Inflammatory macrophage treated with lipopolysaccharide for 1 hour (primary cell): ENCODE measurements at regions not wholly inside any gene's neighbourhood (a gene's known extent, or its start where the extent isn't known, plus 50 kb on each side); places are given as distances from the start of the nearest gene placed in this dataset.
A peak's percentile ranks its signal among the peaks of the same experiment; 100 is the strongest.
"Not testable (repeated sequence)": the region's sequence is repeated elsewhere in the genome, so short reads cannot be mapped to it uniquely, and the experiment has no call there.

Experiments
- DNase-seq, 2 donors: peaks; one replicate each; pipeline ENCODE4 v3.0.0-alpha.2; 2020 to 2022

DNA sequence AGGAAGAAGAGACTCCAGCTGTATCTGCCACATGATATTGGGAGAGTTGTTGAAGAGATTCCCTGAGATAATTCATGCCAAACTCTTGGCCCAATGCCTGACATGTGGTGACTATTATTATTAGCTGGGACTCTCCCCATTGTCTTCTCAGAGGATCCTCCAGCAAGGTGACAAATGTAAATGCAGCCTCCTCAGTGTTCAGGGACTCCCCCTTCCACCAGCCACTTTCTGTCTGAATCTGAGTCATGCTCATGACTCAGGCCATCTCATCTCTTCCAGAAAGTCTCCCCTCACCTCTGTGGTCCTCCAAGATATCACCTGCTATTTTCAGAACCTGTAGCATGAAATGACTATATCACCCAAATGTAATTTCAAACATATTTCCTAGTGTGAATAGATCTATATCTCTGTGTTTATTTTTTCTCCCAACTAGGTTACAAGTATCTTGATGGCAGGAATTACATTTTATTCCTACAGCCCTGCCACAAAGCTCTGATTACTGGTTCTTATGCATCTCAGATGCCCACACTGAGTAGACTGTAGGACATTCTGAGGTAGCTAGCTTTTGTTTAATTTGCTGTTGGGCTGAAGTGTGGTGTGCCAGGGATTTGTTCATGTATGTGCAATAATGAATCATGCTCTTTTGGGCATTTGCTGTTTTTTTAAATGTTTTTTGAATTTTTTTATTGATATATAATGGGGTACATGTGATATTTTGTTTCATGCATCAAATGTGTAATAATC, 126.6 kb upstream of the IL12B start:
- peak; percentile 68 to 96 for DNase-seq

DNA sequence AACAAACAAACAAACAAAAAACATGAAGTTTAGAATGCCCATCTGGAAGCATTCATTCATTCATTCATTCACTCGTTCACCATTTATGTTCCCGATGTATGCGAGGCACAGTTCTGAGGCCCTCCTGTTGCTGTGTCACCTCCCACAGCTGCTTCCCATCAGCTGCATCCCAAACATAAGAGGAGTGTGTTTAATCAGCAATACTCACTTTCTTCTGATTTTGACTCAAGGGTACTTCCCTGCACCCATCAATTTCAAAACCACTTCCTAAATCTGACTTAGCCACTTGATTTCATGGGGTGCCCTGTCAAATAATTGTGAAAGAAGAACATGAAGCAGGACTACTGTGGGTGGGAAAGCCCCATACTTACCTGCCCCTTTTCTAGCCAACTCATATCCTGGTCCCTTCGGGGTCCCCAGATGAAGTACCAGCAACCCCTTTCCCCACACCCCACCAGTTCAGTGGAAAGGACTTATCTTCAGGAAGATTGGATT, 128.0 kb upstream of the IL12B start:
- peak; percentile 83 to 96 for DNase-seq

DNA sequence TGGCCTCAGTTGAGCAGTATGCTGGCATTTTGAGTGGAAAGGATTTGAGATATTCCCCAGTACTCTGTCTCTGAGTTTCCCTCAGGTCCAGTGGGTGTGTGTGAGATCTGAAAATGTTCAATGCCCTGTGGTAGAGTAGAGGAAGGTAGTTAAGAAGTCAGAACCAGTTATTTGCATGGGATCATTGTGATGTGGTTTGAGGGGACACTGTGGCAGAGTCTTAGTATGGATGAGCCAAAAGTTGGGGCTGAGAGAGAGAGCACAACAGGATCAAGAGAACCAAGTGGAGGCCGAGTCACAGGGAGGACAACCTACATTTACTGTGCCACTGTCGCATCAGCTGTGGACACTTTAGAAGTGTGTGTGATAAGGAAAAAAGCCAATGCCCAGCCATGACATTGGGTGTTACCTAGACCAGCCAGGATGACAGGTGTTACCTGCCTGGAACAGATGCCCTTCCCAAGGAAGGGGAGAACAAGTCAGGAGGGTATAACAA, 128.9 kb upstream of the IL12B start:
- DNase-seq = no peak

DNA sequence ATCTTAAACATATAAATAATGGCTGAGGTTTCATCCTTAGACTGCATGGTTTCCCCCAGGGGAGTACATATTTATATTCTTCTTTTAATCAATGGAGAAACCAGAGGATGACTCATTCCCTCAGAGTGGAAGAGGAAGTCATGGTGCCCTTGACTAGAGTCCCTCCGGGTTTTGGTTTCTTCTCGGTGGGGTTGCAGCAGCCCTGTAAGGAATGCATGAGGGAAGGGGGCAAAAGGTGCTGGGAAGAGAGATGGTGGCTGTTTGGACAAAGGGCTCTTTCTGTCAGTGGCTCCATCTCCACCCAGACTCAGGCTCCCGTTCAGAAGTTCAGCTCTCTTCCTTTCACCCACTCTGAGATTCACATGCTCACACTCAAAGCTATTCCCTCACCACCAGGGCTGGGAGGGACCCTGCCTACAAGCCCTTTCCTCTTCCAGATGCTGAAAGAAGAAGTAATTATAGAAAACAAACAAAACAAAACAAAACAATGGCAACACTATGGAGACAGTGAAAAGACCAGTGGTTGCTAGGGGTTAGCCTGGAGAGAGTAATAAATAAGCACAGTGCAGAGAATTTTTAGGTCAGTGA, 129.8 kb upstream of the IL12B start:
- peak; percentile 81 to 85 for DNase-seq

DNA sequence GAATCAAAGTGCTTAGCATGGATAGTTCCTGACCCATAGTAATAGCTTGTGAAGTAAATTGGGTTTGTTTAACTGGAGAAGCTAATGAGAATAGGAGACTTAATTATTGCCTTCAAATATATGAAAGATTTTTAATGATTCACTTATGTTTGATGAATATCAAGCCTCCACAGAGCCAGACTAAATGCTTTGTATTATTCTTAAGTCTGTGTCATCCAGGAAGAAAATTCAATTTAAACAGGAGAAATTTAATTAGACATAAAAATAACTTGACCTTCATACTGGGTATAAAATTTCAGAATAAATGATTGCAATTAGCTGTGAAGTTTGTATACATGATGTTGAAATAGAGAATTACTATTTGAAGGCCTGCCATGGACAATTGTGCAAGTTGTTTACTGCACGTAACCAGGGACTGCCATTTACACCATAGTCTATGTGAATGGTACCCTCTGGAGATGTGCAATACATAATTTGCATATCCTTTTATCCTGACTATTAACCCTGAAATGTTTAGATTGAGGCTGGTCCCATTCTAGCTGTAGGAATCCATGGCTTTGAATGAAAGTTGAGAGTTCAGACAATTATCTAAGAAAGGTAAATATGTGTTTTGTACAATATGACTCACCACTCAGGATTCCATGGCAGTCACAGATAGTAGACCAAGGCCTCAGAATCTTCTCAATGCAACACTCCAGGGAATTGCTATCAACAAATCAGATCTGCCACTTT, 133.5 kb upstream of the IL12B start:
- no peak for DNase-seq

DNA sequence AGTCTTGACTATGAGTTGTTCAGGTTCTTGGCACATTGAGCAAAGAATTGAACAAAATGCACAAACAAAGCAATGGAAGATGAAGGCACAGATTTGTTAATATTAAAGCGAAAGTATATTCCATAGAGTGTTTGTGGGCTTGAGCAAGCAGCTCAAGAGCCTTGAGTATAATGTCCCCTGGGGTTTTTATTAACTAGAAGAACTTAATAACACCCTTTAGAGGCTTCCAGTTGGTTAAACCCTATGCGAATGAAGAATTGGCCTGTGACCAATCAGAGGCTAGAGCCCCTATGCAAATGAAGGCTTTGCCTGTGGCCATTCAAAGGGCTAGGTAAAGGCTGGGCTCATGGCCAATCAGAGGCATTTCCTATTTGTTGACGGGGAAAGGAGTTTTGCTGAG, 135.3 kb upstream of the IL12B start:
- no peak for DNase-seq

DNA sequence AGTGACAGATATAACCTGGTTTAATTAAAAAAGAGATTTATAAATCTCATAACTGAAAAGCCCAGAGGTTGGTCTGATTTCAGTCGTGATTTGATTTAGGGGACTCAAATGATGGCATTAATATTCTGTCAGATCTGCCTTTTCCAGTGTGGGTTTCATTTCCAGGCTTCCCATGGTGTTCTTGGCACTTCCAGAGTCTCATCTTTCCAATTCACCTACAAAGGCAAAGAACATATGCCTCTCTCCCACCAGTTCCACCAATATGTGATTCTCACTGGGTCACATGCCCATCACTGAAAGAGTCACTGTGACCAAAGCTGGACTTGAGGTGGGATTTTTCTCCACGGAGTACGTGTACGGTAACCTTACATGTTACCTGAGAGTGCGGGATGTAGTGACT, 137.4 kb upstream of the IL12B start:
- DNase-seq = no peak

DNA sequence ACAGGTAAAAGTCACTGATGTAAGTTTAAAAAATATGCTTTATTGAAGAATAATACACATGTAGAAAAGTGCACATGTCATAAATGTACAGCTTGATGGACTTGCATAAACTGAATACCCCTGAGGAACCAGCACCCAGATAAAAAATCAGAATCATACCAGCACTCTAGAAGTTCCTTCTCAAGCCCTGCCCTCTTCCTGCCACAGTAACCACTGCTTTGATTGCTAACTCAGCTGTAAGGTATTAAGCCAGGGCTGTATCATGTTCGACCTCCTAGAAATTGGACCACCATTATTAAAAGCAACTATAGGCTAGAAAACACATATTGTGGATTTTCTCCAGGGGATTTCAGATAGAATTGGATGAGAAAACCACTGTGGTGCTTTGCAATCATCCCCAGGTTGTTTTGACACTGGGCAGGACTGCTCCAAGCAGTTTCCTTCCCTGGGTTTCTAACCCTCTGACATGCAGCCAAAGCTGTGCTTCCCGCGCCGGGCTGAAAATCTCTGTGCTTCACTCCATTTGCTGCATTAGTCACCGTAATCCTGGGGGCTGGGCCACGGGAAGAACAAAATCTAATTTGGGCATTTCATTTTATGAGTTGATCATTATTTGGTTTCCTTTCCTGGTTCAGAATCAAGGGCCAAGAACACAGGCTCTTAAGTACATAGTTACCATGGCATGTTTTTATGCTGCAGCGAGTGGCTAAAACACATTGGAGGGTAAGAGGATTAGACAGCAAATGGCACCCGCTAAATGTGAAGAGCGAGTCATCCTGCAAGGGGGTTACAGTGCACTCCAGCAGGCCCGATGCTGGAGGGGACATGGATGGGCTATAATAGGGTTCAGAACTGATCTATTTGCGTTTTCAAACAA, 139.4 kb upstream of the IL12B start:
- DNase-seq = no peak

DNA sequence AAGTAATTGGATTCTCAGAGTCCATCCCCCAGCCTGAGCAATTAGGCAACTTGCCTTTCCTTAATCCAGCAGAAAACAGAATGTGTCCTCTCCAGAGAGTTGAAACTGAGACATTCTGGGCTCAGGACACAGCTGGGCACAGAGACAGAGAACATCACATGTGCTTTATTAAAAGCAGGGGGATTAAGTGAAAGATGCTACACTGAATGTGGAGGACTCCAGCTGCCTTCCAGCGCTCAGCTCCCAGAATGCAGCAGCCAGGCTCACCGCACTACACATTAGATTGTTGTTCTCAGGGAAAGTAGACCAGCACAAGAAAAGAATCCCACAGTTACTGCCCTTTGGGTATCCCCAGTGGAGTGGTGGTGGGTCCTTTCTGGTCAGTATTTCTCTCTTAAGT, 141.6 kb upstream of the IL12B start:
- DNase-seq = no peak

DNA sequence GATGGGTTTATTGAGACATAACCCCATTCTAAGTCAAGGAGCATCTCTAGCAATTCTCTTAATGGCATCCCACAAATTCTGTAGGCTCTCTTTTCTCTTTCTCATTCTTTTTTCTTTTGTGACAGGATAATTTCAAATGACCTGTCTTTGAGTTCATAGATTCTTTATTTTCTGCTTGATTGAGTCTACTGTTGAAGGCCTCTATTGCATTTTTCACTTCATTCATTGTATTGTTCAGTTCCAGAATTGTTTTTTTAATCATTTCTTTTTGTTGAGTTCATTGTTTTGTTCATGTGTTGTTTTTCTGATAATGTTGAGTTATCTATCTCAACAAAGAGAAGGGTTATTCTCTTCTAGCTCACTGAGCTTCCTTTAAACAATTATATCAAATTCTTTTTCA, 144.7 kb upstream of the IL12B start:
- no peak for DNase-seq

DNA sequence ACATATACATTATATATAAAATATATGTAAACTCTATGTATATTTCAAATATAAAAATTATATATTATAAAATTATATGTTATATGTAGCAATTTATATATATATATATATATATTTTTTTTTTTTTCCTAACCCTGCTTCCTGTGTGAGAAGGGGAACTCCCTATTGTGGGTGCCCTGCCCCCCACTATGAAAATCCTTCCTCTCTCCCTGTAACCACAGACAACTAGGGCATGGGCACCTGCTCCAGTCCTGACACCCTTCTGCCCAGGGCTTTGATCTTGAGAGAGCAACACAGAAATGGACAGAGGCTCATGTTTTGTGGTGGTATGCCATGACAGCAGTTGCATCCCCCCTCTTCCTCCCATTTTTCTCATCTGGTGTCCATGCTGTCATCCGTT, 148.7 kb upstream of the IL12B start:
- DNase-seq = no peak

DNA sequence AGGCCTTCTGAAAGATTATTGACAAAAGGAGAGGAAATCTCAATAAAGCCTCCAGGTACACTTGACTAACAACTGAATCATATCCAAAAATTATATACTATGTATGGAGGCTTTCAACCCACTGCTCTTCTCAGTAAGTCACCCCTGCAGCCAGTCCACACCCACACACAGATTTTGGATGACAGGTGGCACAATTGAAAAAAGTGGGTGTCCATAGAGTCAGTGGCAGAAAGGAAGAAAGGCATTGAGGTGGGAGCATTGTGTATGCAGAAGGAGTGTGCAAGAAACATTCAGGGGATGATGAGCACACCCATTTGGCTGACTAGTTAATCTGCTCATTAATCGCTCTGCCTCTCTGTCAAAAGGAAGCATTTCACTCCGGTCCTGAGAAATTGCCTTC, 150.6 kb upstream of the IL12B start:
- no peak for DNase-seq

DNA sequence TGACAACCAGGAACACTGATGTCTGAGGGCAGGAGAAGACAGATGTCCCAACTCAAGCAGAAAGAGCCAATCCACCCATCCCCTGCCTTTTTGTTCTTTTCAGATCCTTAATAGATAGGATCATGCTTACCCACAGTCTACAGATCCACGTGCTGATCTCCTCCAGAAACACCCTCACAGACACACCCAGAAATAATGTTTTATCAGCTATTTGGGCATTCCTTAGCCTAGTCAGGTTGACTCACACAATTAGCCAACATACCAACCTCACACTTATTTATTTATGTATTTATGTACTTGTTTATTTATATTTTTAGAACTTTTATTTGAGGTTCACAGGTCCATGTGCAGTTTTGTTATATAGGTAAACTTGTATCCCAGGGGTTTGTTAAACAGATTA, 151.5 kb upstream of the IL12B start:
- DNase-seq = no peak

DNA sequence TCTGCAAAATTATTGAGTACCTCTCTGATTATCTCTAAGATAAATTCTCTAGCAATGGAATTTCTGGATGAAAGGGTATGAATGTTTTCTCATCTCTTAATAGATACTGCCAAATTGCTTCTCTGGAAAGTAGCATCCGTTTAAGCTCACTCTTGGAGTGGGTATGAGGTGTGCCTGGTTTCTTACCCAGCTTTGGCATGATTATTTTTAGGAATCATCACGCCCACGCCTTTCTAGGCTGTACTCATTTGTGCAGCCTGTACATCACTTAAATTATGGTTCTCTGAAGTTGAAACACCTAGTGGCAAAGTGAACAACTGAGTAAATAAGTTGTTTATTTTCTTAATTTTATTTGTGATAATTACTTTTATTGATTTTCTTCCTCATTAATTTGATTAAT, 156.5 kb upstream of the IL12B start:
- DNase-seq = no peak

DNA sequence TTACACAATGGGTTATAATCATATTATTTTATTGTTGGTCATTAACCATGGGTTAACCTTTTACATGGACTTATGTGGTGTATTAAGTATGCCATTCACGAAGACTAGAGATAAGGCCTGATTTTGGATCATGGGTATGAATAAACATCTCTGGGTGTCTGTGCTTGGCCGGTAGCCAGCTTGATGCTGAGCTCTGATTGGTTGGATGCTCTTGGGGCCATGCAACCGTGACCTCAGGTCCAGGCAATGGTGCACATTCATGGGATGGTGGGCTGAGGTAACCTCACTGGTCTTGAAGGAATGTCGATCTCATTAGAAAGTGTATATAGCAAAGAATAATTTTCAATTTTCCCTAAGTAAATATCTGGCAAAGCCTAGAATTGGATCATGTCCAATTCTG, 158.2 kb upstream of the IL12B start:
- DNase-seq = no peak

DNA sequence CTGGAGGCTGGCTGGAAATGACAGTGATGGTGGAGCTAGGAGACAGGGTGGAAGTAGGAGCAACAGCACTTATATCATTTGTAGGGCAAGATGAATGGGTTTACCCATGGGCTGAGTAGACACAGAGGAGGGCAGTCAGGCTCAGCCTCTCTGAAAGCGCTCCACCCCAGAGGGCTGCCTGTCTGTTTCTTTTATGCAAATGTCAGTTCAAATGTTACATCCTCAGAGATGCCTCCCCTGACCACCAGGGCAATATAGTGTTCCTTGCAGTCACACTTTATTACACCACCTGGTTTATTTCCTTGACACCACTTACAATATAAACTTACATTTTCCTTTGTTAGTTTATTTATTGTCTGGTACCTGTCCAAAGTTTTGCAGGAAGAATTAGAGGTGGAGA, 159.5 kb upstream of the IL12B start:
- no peak for DNase-seq

DNA sequence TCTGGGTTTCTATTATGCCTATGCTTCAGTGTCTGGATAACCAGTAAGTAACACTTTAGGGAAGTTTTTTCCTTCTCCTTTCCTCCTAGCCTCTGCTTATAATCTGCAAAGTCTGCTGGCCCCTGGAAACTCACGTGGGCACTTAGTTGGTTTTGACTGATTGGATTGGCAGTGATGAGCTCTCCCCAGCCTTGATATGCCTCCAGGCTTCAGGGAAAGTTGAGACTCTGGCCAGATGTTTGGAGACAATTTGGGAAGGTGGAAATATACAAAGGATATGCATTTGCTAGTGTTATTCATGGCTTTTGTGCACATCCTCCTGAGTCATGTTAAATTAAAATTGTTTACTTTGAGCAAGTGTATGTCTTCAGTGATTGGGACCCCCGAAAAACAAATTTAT, 160.2 kb upstream of the IL12B start:
- no peak for DNase-seq

DNA sequence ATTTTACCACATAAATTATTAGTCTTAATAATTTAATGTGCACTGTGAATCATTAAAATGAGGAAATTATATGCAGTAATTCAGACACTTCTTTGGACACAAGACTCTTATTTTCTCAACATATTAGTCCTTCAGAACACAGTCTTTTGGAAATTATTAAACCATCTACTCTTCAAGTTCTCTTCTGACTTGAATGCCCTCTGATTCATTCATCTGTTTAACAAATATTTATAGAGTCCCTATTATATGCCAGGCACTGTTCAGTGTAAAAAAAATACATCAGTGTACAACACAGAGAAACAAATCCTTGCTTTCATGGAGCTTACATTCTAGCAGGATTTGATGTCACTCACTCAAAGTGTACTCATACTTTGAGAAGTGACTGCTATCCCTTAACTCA, 163.4 kb upstream of the IL12B start:
- no peak for DNase-seq

DNA sequence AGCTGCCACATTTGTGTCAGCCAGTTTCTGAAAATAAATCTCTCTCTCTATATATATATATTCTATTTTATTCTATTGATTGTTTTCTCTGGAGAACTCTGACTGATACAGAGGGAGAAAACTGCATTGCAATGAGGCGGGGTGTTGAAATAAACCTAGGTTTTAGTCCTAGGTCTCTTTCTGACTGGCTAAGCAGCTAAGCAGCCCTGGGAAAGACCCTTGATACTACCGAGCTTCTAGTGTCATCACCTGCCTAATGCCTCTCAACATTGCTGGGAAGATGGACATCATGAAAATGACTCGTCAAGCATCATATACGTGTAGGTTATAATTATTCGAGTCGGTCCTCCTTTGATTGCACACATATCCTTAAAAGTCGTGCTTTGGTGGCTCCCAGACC, 166.5 kb upstream of the IL12B start:
- no peak for DNase-seq

DNA sequence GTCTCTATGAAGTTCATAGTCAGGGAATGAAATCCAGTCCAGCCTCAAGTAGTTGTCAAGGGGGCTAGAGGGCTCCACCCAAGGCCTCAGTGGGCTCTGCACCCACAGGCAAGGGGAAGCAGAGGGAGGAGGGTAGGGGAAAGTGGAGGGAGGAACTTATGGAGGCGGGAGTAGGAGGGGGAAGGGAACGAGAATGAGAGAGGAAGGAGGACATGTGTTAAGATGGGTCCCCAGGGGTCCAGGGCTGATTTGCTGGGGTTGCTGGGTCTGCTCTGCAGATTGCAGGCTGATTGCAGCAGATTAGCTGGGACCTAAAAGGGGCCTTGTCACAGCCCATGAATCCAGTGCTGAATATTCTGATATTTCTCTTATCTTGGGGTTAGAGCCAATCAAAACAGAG, 166.9 kb upstream of the IL12B start:
- no peak for DNase-seq

DNA sequence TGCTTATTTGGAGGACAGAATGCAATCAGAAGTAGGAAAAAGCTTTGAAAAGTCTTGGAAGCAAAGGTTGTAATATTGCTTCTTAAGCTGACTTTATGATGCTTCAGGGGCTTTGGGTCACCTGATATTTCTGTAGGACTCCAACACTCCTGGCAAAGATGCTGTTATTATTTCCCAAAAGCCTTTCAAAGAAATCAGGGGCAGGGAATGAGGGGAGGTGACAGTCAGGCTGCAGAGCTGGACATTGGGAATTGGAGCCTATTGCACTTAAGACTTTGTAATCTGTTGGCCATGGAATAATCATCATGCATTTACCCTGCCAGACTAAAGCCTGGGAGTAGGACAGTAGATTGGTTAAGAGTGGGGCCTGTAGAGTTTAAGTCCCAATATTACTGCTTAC, 168.3 kb upstream of the IL12B start:
- DNase-seq = no peak

DNA sequence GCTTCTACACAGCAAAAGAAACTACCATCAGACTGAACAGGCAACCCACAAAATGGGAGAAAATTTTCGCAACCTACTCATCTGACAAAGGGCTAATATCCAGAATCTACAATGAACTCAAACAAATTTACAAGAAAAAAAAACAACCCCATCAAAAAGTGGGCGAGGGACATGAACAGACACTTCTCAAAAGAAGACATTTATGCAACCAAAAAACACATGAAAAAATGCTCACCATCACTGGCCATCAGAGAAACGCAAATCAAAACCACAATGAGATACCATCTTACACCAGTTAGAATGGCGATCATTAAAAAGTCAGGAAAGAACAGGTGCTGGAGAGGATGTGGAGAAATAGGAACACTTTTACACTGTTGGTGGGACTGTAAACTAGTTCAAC, 171.8 kb upstream of the IL12B start:
- DNase-seq = not testable (repeated sequence)

DNA sequence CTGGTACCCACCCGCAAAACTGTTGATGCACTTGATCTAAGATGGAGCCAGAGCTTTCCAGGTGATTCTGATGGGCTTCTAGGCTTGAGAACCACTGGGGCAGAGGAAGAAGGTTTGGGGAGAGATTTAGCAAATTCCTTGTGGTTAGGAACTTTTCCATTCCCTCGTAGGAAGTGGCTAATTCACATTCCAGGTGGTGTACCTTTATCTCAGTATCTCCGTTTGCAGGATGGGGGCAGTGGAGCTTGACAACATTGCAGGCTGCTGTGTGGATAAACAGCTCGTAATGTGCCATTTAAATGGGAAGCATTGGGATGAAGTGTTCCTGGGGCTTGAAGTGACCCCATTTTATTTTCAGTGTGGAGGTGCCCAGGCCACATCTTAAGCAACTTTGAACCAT, 172.9 kb upstream of the IL12B start:
- DNase-seq = no peak
